HG03565 (cell line): ENCODE measurements at regions not wholly inside any gene's neighbourhood (a gene's known extent, or its start where the extent isn't known, plus 50 kb on each side); places are given as distances from the start of the nearest gene placed in this dataset.

Source experiments
- ATAC-seq: cut with Tn5 transposase; IDR thresholded peaks from one replicate; pipeline ENCODE4 v1.9.1; 2021; ENCODE audit warnings: mild to moderate bottlenecking, moderate library complexity; ENCODE audit not compliant: unreplicated experiment

DNA sequence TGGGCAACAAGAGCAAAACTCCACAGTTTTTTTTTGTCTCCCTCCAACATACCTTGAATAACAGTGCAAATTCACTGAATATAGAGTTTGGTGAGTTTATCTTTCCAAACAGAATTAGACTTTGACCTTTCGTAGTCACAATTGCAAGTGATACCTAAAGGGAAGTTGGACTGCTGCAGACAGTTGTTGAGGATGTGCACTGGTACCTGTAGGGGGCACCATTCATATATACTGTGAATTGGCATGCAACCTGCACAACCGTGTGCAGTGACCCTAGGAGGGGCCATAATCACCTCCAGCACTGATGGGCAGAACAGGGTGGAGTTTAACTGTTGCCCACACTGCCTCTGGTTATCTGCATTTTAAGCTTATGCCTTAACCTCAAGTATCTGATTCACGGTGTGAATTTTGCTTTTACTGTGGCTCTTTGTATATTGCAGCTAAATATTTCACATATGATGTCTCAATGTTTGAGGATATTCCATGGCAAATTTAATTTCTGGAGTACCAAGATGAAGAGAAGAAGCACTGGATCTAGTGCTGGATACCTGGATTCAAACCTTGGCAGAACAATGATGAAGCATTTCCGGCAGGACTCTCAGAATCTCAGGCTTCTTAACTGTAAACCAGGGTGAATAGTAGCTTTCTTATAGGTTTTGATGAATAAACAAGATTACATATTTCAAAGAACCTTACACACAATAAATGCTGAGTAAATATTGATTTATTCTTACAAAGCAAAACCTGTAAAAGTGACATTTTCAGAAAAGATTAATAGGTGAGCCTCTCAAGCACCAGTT is 144.3 kb downstream of the ACTBL2 start:
- peak; percentile 80 for ATAC-seq

DNA sequence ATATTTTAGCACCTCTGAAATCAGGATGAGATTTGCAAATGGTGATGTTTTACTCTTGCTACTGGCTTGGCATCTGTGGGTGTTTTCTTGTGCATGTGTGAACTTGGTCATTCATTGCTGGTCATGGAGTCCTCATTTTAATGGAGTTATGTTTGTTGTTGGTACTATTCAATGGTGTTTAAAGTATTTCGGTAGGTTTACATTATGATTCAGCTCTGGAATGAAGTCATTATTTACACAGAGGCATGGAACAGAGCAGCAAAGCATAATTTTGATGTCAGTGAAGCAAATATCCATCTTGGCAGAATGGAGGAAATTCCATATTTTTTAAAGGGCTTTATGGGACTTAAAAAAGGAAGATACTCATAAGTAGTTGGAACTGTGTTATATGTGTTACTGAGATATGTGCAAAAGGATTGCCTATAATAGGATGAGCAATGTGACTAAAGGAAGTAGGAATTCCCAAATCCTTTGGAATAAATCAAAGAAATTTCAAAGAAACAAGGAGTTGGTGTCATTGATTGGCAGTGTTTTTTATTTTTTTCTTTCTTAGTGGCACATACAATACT is 147.4 kb downstream of the ACTBL2 start:
- ATAC-seq, result no peak

DNA sequence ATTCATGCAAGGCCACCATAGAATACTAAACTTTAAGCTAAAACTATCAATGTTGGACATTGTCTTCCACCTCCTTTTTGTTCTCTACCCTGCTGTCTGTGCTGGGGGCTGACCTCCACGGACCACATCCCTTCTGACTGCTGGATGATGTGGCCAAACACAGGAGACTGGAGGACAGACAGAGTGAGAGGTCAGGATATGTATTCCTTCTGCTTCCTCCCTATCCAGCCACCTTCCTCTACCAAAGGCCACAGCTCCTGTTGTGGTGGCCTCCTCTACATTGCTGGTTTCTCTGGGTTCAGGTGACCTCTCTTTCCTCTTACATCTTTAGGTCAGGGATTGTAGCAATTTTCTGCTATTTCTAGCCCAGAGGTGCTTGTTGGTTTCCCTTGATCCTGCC is 148.1 kb downstream of the ACTBL2 start:
- no peak for ATAC-seq

DNA sequence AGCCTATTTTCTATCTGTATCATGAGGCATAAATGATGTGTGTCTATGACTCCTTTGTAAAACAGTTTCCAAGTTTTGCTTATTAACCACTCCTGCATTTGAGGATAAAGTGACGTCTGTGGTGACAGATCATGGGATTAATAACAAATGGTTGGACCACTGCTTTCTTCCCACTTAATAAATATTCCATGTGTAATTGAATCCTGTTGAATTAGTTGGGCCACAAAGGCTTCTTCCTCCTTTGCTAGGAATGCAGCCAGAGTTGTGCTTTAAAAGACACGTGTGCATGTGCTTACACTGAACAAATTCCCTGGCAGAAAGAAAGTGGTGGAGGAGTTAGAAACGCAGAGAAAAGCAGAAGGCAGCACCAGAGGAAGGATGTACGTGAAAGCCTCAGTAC is 150.2 kb downstream of the ACTBL2 start:
- ATAC-seq, result no peak

DNA sequence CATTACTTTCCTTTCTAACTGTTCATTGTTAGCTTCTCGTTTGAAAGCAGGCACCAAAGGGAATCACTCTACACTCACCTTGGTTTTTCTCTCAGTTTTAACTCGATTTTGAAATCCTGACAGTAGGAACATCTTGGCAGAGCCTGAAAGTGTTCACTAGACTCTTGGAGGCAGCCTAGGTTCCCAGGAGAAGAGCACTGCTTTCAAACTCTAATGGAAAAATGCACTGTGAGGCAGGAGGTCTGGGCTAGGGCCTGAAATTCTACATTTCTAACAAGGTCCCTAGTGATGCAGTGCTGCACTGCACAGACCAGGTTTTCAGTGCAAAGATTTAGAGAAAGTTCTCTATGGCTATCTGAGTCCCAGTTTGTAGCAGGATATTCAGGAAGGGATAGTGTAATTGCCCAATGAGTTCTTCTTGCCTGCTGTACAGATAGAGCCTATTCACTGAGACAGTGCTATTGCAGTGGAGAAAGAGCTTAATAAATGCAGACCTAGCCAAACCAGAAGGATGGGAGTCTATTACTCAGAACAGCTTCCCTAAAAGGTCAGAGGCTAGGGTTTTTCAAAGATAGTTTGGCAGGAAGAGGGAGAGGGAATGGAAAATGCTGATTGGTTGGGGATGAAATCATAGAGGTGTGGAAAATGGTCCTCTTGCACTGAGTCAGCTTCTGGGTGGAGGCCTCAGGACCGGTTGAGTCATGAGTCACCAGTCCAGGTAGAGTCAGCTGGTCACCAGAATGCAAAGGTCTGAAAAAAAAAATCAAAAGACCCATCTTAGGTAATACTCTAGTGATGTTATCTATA is 153.9 kb downstream of the GPBP1 start:
- no peak for ATAC-seq

DNA sequence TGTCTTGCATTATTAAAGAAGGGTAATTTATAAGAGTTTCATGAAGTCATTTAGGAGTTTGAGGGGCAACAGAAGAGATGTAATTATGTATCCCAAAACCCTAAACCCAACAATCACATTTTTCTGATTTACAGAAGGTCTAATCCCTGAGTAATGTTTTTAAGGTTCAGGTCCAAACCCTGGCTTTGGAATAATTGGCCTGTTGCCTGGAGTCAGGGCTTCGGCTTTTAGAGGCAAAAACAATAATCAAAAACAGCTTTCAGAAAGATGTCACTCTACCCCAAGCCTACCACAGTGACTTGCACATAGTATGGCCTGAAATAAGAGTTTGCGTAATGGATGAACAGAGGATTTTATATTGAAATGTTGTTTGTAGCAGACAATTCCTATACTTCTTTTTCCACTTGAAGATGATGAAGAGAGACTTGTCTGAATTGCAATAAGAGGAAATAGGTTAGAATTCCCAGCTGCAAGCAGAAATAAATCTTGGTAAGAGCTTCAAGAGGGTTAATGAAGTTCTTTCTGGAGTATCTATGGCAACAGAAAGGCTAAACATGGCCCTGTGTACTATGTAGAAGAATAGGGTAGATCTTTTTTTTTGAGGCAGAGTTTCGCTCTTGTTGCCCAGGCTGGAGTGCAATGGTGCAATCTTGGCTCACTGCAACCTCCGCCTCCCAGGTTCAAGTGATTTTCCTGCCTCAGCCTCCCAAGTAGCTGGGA is 152.0 kb downstream of the GPBP1 start:
- ATAC-seq, result no peak

DNA sequence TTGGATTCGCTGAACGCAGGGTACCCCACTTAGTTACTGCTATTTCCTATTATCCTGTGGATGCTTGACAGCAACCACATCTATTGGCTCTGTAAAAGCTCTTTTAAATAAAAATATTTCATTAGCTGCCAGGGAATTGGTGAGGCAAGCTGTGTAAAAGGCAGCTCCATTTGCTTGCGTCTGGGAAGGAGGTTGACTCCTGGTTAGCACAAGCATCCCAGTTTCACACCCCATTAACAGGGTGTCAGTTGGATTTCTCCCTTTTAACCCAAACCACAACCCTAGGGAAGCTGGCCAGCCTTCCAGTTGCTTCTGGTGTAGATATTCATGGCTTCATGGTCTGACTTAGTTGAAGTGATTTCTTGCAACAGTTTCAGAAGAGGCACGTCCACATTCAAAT is 151.0 kb downstream of the GPBP1 start:
- no peak for ATAC-seq

DNA sequence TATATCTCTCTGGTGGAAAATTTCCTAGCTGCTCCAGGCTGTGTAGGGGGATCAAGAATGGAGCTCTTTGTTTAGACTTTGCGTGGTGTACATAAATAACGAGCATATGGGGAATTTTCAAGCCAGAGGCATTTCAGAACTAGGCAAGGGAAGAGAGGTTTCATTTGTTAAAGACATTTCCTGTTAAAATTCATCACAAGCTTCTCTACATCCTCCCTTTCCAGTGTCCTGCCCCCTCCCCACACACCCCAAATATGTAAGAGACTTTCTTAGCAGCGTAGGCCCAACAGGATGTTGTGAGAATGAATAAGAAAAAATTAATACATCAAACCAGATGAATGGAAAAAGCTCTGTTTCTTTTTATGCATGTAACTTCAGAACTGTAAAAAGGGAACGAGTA is 150.3 kb downstream of the GPBP1 start:
- no peak for ATAC-seq

DNA sequence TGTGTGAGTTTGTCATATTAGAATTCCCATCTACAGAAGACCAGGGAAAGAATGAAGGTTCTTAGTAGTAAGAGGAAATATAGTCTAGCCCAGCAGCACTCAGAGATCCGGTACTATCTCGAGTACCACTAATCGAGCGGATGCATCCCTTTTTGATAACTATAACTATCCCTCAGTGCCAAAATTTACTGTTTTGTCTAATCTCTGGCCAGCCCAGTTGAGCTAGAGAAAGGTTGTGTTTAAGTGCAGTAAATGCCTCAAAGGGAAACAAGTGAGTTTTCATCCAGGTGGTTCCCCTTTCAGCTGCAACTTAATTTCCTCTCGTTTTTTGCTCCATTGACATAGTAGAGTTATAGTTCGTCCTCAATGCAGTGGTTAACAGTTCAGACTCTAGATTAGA is 146.7 kb downstream of the GPBP1 start:
- no peak for ATAC-seq

DNA sequence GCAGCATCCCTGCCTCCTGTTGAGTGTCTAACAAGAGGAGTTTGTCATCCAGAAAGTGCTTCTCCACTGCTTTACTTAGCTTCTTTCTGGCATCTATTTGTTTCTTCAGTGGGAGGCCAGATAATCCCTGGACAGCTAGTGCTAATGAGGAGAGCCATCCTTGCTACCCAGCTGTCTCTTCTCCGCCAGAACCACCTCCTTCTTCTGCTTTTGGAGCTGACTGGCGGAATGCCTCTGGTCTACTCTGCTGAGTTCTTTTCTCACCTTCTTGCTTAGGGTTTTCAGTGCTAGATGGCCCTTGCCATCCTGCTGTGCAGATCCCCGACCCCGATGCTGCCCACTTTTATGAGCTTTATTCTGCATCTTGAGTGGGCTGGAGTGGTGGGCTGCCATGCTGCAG is 145.8 kb downstream of the GPBP1 start:
- no peak for ATAC-seq

DNA sequence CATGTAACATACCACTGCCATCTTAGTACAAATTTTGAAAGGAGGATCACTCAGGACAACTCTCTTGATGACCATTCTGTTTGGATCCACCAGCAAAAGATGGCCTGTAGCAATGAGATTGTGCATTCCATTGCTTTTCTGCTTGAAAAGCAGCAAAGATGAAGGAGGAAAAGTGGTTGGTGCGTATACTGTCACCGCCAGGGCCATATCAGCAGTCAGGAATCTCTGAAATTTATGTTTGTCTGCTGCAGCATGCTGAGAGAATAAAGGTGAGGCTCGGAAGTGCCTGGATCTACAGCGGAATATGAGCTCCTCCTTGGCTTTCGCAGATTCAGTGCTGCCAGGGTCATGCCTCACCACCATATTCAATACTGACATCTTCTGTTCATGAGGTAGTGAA is 144.4 kb downstream of the GPBP1 start:
- ATAC-seq, result no peak

DNA sequence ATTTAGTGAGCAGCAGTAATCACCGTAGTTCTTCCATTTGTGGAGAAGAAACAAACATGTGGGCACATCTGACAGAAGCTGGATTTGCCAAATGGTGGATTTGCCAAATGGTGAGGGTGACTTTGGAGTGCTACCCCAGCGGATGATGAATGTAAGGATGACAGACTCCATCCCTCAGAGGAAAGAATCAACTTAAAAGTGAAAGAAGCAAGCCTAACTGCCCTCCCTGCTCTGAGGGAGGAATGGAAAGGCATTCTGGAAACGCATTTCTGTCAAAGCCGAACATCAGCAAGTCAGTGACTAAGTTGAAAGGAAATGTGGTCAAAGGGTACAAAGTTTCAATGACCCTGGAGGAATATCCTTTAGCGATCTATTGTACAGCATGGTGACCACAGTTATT is 143.5 kb downstream of the GPBP1 start:
- ATAC-seq, result no peak

DNA sequence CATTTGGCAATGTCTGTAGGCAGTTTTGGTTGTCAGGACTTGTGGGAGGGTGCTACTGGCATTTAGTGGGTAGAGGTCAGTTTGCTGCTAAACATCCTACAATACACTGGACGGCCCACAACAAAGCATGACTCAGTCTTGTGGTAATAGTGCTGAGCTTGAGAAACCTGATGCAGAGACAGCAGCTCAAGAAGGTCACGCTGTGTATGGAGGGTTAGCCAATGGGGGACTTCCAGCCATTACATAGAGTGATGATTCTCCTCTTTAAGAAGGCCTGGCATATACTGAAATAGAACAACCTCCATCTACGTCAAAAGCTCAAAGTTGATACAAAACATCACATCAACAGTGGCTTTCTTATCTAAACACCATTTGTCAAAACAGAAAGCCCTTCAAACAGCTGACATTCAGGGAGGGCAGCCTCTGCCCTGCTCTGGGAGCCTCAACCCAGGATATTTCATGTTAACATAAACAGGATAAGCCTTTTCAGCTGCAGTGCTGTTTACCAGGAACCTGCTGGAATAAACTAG is 143.0 kb downstream of the GPBP1 start:
- ATAC-seq, result peak; percentile 54

DNA sequence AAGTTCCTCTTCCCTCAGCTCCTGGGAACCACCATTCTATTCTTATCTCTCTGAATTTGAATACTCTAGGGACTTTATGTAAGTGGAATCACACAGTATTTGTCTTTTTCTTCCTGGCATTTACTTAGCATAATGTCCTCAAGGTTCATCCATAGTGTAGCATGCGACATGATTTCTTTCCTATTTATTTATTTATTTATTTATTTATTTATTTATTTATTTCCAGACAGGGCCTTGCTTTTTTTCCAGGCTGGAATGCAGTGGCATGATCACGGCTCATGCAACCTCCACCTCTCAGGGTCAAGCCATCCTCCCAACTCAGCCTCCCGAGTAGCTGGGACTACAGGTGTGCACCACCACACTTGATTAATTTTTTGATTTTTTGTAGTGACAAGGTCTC is 142.1 kb downstream of the GPBP1 start:
- ATAC-seq, result no peak
